M059J (cell line): ENCODE measurements at regions not wholly inside any gene's neighbourhood (a gene's known extent, or its start where the extent isn't known, plus 50 kb on each side); places are given as distances from the start of the nearest gene placed in this dataset.
"Not testable (repeated sequence)": the region's sequence is repeated elsewhere in the genome, so short reads cannot be mapped to it uniquely, and the experiment has no call there.

Source experiments
- DNase-seq: peaks from one replicate; pipeline ENCODE4 v3.0.0-alpha.2; 2012; ENCODE audit warnings: low read depth

GRCh38 chr7:41428381-41428780 lies 274.5 kb downstream of the INHBA start:
- no peak for DNase-seq

DNA sequence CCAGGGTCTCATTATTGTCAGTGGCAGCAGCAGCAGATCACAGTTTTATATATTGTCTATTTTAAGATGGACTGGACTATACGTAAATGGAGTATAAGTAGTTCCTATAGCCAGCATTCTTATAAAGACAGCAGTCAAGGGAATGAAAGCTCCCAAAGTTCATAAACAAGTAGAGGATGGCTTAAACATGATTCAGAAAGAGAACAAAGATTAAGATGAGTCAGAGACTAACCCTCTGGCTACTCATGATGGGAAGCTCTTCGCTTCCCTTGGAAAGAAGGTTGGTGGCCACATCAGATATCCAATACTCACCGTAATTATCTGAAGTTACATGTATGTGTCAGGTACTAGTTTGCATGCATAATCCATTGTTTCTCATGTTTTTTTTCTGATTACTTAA lies 277.0 kb downstream of the INHBA start:
- DNase-seq, result peak; percentile 86

GRCh38 chr7:41421056-41421455 lies 281.8 kb downstream of the INHBA start:
- no peak for DNase-seq

GRCh38 chr7:41420421-41420820 lies 282.5 kb downstream of the INHBA start:
- DNase-seq, result no peak

DNA sequence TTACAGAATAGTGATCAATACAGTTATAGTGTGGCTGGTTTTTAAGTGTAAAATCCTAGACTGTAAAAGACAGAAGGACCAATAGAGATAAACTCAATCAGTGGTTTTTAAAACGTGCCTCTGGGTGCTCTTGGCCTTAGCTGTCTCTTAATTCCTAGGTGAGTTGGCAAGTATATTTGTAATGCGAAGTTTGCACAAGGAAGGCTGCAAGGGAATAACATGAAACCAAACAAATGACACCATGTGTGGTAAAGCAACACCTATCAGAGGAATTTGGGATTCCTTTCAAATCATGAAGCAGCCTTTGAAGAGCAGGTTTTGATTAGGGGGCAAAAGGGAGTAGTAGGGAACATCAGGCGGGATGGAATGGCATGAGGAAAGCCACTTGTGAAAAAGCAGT lies 284.6 kb downstream of the INHBA start:
- DNase-seq, result no peak

DNA sequence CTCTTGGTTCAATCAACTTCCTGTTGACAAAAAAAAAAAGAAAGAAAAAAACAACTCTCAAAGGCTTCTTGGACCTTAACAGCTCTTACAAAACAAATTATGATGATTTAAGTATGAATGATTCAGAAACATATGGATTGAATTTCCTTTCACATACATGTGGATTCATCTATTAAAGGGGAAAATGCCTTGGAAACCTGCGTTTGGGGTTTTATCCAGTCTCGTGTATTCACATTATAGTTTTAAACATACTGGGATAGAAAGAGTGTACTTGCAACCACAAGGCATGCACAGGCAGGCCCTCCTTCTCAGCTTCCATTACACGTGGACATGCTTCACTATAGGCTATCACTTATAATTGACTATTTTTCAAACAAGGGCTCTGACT lies 286.7 kb downstream of the INHBA start:
- no peak for DNase-seq

GRCh38 chr7:41415471-41416207 lies 287.3 kb downstream of the INHBA start:
- DNase-seq, result no peak

GRCh38 chr7:41415051-41415450 lies 287.8 kb downstream of the INHBA start:
- no peak for DNase-seq

DNA sequence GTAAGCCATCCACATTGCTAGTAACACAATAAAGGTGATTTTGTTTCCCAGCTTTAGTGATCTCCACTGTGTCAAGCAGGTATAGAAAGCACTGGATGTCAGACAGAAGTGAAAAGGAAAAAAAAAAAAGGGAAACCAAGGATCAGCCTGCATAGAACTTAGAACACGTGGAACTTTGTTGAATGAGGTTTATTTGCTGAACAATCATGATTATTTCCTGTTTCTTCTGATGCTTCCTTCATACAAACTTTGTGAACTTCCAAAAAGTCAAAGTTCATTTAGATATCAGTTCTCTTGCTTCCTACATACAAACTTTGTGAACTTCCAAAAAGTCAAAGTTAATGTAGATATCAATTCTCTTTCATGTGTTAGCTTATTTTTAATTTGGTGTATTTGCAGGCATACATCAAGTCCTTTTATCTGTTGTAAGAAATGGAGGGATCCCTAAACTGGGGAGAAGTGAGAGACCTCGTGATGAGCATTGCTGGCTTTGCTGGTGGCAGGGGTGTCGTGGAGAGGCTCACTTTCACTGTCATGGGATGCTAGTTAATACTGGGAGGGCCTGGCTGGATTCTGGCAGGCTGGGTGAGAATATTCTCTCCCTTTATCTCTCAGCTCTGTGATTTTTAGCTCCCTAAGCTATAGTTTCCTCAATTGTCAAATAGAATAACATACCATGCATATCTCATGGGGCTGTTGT lies 298.4 kb downstream of the INHBA start:
- DNase-seq, result no peak

GRCh38 chr7:41403291-41403690 lies 299.6 kb downstream of the INHBA start:
- DNase-seq, result peak; percentile 43

GRCh38 chr7:41401833-41402232 lies 301.1 kb downstream of the INHBA start:
- no peak for DNase-seq

GRCh38 chr7:41399171-41399570 lies 303.7 kb downstream of the INHBA start:
- peak; percentile 47 for DNase-seq

DNA sequence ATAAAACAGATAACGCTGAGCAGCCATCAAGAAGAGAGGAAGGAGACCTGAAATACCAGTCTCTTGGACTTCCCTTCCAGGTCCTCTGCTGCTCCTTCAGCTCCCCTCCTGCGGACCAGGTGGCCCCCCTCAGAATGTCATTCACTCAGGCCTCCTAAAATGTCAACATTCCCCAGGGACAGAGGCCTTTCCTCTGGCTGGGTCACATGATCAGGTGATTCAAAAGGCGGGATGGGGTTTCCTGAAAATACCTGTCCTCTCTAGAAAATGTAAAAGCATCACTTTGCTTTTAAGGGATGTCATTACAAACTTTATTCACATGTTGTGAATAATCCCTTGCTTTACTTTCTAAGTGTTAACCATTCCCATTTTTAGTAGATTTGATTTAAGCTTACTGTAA lies 311.1 kb downstream of the INHBA start:
- no peak for DNase-seq

DNA sequence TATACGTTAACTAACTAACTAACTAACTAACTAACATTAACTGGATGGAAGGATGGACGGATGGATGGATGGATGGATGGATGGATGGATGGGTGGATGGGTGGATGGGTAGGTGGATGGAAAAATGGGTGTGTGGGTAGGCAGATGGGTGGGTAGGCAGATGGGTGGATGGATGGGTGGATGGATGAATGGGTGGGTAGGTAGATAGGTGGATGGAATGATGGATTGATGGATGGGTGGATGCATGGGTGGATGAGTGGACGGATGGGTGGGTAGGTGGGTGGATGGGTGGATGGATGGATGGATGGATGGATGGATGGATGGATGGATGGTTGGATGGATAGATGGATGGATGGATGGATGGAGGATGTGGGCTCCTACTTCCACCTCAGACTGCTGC lies 314.0 kb downstream of the INHBA start:
- DNase-seq, result not testable (repeated sequence)

DNA sequence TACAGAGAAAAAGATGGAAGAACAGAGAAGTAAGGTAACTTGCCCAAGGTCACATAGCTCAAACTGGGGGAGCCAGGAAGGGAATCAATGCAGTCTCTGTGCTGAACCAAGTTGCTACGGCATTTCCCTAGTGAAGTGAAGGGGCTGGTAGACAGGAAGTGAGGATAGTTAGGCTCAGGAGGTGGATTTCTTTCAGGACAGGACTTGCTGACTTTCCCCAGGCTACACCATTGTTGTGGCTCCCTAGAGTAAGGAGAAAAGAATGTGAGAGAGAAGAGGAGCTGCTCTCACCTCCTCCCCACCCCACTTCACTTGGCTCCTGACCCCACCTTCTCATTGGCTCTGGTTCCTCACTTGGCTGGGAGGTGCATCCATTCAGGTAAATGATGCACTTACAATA lies 316.9 kb downstream of the INHBA start:
- peak; percentile 69 for DNase-seq

- DNase-seq, result no peak
Measured at GRCh38 chr7:41384418-41384817, 318.5 kb downstream of the INHBA start.

- DNase-seq, result peak; percentile 28
Measured at GRCh38 chr7:41383596-41383995, 319.3 kb downstream of the INHBA start.

- no peak for DNase-seq
Measured at GRCh38 chr7:41378156-41378555, 324.7 kb downstream of the INHBA start.

- DNase-seq, result no peak
Measured at GRCh38 chr7:41375582-41375981, 327.3 kb downstream of the INHBA start.

- no peak for DNase-seq
Measured at GRCh38 chr7:41374150-41374848, 328.6 kb downstream of the INHBA start.

DNA sequence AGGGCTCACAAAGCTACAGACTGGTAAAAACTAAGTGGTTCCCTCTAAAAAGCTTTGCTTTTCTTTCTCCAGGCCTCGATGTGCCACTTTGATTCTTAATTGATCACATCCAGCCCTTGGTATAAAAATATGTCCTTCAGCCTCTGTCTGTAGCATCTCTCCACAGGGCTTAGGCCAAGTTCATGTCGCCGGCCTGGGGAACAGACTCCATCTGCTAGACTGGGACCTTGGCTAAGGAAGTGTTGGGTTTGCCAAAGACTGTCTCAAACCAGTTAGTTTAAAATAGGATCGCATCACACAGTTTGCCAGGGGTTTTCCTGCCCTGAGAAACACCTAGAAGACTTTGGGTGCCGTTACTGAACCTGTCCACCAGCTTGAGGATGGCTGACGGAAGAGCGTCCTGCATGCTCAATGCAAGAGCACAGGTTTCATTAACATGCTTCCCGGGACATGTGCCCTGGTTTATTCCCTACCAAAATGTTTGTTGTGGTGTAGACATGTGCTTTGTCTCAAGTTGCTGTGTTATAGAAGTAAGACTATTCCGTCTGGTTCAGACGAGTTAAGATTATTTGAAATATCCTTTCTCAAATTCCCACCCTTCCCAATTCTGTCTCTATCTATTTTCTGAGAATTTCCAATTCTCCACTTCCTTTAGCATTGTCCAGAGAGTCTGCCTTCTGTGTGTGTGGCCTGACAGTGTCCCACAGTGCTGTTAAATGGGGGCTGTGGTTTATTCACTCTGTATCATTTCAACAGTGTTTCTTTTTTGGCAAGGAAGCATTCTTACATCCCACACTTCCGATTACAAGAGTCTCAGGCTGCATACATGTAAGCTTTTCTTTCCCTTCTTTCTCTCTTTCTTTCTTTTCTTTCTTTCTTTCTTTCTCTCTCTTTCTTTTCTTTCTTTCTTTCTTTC lies 334.7 kb downstream of the INHBA start:
- no peak for DNase-seq

GRCh38 chr7:41351091-41351490 lies 351.8 kb downstream of the INHBA start:
- no peak for DNase-seq
